ENCODE measurements at regions not wholly inside any gene's neighbourhood (a gene's known extent, or its start where the extent isn't known, plus 50 kb on each side); places are given as distances from the start of the nearest gene placed in this dataset.

DNA sequence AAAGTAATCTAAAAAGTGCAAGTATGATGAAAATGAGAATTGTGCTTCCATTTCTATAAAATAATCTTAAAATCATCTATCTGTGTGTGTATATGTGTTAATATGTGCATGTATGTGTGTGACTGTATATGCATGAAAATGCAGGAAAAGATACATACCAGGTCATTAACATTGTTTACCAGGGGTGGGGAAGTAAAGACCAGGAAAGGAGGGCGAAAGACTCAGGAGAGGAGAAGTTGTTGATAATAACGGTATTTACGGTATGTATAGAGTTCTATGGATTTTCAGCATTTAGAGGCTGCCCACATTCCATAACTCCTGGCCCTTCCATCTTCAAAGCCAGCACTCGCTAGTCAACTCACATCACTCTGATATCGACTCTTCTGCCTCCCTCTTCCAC is 111.0 kb upstream of the SPDL1 start:
- no peak overlapping the region for H3K4me3 ChIP-seq
- DNase-seq (ENCODE audit: low spot score) (no peak), ATAC-seq (ENCODE audit: insufficient number of reproducible peaks, low FRiP score, low read depth) (no peak)
- H3K4me1 ChIP-seq (ENCODE audit: control insufficient read depth in 1 of 2, low read depth in 2 of 2) = no peaks in the 10 kb centered on the region
- TF ChIP-seq, protein P1, sequence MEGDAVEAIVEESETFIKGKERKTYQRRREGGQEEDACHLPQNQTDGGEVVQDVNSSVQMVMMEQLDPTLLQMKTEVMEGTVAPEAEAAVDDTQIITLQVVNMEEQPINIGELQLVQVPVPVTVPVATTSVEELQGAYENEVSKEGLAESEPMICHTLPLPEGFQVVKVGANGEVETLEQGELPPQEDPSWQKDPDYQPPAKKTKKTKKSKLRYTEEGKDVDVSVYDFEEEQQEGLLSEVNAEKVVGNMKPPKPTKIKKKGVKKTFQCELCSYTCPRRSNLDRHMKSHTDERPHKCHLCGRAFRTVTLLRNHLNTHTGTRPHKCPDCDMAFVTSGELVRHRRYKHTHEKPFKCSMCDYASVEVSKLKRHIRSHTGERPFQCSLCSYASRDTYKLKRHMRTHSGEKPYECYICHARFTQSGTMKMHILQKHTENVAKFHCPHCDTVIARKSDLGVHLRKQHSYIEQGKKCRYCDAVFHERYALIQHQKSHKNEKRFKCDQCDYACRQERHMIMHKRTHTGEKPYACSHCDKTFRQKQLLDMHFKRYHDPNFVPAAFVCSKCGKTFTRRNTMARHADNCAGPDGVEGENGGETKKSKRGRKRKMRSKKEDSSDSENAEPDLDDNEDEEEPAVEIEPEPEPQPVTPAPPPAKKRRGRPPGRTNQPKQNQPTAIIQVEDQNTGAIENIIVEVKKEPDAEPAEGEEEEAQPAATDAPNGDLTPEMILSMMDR (IDR thresholded peaks at IDR 0.05) = no peak
- no peak overlapping the region for H3K27ac ChIP-seq
- no peaks in the 10 kb centered on the region for H3K27me3 ChIP-seq (replicated peaks; ENCODE audit: insufficient read depth)
- H3K9me3 ChIP-seq = no peaks in the 10 kb centered on the region
- no peaks in the 10 kb centered on the region for H3K36me3 ChIP-seq

DNA sequence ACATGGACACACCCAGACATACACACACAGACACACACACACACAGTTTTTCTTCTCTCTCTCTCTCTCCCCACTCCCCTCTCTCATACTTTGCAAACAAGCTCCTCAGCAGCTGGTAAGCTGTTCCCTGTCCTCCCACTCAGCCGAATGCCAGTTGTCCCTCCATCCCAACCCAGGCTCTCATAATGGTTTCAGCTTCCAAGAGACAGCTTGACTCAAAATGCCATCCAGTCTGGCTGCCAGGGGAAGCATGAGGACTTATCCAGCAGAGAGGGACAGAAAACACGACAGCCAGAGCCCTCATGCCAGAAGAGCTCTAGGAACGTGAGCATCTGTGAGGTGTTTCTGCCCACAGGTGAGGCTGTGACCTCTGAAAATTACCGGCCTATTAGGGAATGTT is 112.6 kb upstream of the SPDL1 start:
- ATAC-seq (ENCODE audit: insufficient number of reproducible peaks, low FRiP score, low read depth) (no peak), DNase-seq (ENCODE audit: low spot score) (no peak)
- no peaks in the 10 kb centered on the region for H3K27me3 ChIP-seq (replicated peaks; ENCODE audit: insufficient read depth)
- H3K9me3 ChIP-seq = no peaks in the 10 kb centered on the region
- H3K4me3 ChIP-seq = no peak overlapping the region
- no peak overlapping the region for H3K27ac ChIP-seq
- H3K4me1 ChIP-seq (ENCODE audit: control insufficient read depth in 1 of 2, low read depth in 2 of 2) = no peaks in the 10 kb centered on the region
- no peaks in the 10 kb centered on the region for H3K36me3 ChIP-seq
- TF ChIP-seq, protein P1 (IDR thresholded peaks at IDR 0.05) = no peak

DNA sequence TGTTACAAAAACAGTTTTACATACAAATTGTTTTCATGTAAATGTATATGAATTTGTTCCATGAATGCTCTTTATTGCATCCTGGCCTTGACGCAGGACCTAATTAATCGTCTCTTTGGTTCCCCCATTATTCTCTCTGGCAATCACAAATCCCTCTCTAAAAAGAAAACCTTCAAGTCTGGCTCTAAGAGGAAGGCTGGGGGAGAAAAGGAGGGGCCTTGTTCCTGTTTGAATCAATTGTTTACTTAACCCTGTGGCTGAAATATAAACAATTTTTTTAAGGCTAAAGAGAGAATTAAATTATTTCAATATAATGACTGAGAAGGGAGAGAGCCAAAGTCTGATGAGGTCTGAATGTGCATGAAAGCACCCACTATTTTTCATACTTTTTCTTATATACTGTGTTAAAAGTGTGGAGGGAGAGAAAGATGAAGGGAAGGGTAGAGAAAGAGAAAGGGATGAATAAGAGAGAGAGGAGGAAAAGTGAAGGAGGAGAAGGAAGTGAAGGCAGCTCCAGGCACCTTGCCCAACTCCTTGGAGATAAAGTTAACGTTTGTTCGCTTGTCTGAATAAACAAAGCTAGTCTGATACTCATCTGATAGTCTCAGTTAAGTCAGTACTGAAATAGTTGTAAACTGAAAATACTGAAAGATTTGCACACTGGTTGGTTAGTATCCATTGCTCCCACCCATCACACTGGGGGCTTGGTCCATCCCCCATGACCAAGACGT is 116.4 kb upstream of the SPDL1 start:
- Histone ChIP-seq H3K4me1 (ENCODE audit: control insufficient read depth in 1 of 2, low read depth in 2 of 2) (no peaks in the 10 kb centered on the region), H3K27me3 (replicated peaks; ENCODE audit: insufficient read depth) (no peaks in the 10 kb centered on the region), H3K9me3 (no peaks in the 10 kb centered on the region), H3K27ac (no peak overlapping the region), H3K4me3 (no peak overlapping the region), H3K36me3 (no peaks in the 10 kb centered on the region)
- no peak for ATAC-seq (ENCODE audit: insufficient number of reproducible peaks, low FRiP score, low read depth)
- DNase-seq (ENCODE audit: low spot score) = no peak
- TF ChIP-seq, protein P1 (IDR thresholded peaks at IDR 0.05) = no peak

GRCh38 chr5:169460896-169461295 is 122.7 kb upstream of the SPDL1 start:
- TF ChIP-seq, protein P1 (IDR thresholded peaks at IDR 0.05) = no peak
- H3K27me3 ChIP-seq (replicated peaks; ENCODE audit: insufficient read depth) = no peaks in the 10 kb centered on the region
- no peaks in the 10 kb centered on the region for H3K9me3 ChIP-seq
- DNase-seq (ENCODE audit: low spot score) (no peak), ATAC-seq (ENCODE audit: insufficient number of reproducible peaks, low FRiP score, low read depth) (no peak)
- no peaks in the 10 kb centered on the region for H3K4me1 ChIP-seq (ENCODE audit: control insufficient read depth in 1 of 2, low read depth in 2 of 2)
- H3K4me3 ChIP-seq = no peak overlapping the region
- H3K27ac ChIP-seq = no peak overlapping the region
- no peaks in the 10 kb centered on the region for H3K36me3 ChIP-seq

DNA sequence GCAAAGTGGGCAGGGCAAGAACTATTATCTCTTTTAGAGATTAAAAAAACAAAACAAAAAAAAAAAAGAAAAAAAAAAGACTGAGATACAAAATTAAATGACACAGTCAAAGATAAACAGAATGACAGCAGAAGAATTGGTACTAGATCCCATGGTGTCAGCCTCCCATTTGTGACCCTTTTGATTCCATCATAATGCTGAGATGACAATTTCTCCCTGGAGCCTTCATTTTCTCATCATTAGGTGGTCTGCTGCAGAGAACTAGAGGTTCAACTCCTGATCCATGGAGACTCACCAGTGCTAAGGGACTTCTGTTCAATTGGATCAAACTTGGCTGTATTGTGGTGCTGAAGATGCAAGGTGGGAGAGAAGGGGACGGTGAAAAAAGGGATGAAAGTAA is 123.5 kb upstream of the SPDL1 start:
- no peak for DNase-seq (ENCODE audit: low spot score)
- Histone ChIP-seq H3K4me3 (no peak overlapping the region), H3K4me1 (ENCODE audit: control insufficient read depth in 1 of 2, low read depth in 2 of 2) (no peaks in the 10 kb centered on the region), H3K9me3 (no peaks in the 10 kb centered on the region), H3K27me3 (replicated peaks; ENCODE audit: insufficient read depth) (no peaks in the 10 kb centered on the region), H3K36me3 (no peaks in the 10 kb centered on the region), H3K27ac (no peak overlapping the region)
- TF ChIP-seq, protein P1 (IDR thresholded peaks at IDR 0.05) = no peak
- ATAC-seq (ENCODE audit: insufficient number of reproducible peaks, low FRiP score, low read depth) = no peak

All from thoracic aorta (tissue), 2 donors.